SKM-1 treated with dmso at 0.1 percent for 144 hours (cell line): ENCODE measurements at regions not wholly inside any gene's neighbourhood (a gene's known extent, or its start where the extent isn't known, plus 50 kb on each side); places are given as distances from the start of the nearest gene placed in this dataset.
"Not testable (repeated sequence)": the region's sequence is repeated elsewhere in the genome, so short reads cannot be mapped to it uniquely, and the experiment has no call there.

Source experiments
- DNase-seq: peaks from one replicate; lab custom pipeline; 2025; ENCODE audit not compliant: unreplicated experiment; lab: John Stamatoyannopoulos, UW

- DNase-seq: no peak
Measured at GRCh38 chr7:52382731-52383130, 652.7 kb upstream of the POM121L12 start.

- DNase-seq: no peak
Measured at GRCh38 chr7:52369922-52370321, 665.5 kb upstream of the POM121L12 start.

GRCh38 chr7:52365349-52365748 is 670.1 kb upstream of the POM121L12 start:
- no peak for DNase-seq

GRCh38 chr7:52362521-52362920 is 672.9 kb upstream of the POM121L12 start:
- no peak for DNase-seq

DNA sequence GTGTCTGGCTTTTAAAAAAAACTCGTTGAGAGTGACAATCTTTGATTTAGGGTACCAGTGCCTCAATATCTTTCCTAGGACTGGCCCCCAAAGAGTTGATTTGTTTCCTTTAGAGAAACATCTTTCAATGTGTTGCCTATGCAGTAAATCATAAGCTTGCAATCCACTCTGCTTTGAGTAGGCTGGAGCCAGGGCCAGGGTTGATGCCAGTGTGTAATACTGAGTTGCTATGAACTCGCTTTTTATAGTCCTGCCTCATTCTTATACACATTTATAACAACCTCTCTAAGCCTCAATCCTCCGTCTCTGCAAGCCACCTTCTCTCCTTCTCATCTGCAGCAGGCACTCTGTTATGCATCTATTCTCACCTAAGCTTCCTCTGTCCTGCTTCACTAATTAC is 674.9 kb upstream of the POM121L12 start:
- DNase-seq: no peak

DNA sequence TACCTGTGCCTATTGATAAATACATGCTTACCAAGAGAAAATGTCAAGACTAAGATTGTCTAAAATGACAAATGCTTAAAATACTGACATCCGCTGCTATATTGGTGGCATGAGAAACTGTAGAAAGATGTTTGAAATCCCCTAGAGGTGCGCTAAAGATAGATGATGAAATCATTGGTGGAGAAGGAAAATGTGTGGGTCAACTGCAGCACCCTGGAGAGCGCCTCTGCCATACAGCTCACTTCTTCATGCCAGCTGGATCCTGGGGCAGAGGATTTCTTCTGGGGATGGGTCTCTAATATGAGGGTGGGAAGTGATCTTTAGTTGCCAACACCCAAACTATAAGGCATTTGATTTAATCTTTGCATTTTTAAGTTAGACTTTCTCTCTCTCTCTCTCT is 680.4 kb upstream of the POM121L12 start:
- no peak for DNase-seq

- DNase-seq: no peak
Measured at GRCh38 chr7:52352013-52352981, 683.1 kb upstream of the POM121L12 start.

DNA sequence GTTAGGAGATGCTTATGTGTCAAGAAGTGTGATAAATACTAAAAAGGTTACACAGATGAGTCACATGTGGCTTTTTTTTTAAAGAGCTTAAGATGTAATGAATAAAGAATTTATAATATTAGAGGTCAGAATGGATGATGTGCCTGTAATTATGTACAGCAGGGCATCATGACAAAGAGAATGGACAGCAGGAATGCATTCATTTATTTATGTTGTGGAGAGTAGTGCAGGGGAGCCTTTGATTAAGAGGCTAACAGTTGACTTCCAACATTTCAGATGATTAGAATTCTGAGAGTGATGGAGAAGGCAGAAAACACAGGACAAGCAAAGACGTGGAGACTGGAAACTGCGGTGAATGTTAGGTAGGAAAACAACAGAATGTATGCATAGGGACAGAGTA is 691.4 kb upstream of the POM121L12 start:
- no peak for DNase-seq

DNA sequence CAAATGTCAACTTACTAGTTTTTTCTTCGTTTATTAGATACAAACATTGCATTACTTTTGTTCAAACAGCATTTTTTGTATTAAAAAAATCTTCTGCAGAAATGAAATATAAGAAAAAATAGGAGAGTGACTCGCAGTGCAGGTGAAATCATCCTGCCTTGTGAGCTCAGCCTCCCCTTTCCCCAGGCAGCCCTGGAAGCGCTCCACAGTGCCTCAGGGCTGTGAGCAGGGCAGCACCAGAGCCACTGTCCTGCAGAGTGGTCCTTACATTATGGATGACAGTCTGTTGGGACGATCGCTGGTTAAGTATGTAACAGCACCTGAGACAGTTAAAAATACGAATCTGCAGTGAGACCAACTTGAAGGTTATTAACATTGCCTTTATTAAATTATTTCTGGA is 695.4 kb upstream of the POM121L12 start:
- DNase-seq: no peak

- not testable (repeated sequence) for DNase-seq
Measured at GRCh38 chr7:52328328-52328727, 707.1 kb upstream of the POM121L12 start.

DNA sequence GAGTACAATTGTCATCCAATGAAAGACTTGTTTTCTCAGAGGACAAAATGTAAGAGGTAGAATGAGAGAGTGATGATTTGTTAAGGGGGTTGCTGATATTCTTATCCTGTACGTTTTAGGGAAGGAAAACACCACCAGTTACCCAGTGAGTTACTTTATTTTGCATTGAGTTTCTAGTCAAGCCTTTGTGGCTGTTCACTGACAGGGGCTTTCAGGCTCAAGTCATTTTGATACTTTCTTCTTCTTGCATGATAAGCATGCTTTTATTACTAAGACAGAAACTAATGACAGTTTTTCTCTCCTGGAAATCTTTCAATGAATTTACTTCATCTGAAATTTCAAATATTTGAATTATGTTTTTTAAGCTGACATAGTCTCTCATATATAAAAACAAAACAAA is 710.2 kb upstream of the POM121L12 start:
- DNase-seq: no peak

GRCh38 chr7:52323202-52323746 is 712.2 kb upstream of the POM121L12 start:
- no peak for DNase-seq

- no peak for DNase-seq
Measured at GRCh38 chr7:52320610-52321009, 714.8 kb upstream of the POM121L12 start.

DNA sequence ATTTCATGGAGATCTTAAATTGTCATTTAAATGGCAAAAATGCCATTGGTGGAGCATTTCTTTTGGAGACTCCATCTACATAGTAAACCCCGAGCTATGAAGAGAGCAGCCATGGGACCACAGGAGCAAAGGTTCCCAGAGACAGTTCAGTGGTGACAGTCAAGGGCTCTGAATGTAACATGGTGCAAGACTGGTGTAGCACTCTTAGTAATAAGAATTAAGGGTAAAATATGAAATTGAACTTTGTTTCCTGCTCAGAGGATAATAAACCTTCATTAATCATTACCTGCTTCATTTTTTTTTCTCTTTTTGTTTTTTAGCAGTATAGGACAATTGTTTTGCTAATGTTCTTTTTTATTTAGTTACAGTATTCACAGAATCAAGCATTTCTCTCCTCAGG is 717.5 kb upstream of the POM121L12 start:
- DNase-seq: no peak

- no peak for DNase-seq
Measured at GRCh38 chr7:52311886-52312285, 723.5 kb upstream of the POM121L12 start.

GRCh38 chr7:52309631-52310030 is 725.8 kb upstream of the POM121L12 start:
- DNase-seq: no peak

- DNase-seq: no peak
Measured at GRCh38 chr7:52302765-52303520, 732.5 kb upstream of the POM121L12 start.

GRCh38 chr7:52297128-52297527 is 738.3 kb upstream of the POM121L12 start:
- DNase-seq: no peak

DNA sequence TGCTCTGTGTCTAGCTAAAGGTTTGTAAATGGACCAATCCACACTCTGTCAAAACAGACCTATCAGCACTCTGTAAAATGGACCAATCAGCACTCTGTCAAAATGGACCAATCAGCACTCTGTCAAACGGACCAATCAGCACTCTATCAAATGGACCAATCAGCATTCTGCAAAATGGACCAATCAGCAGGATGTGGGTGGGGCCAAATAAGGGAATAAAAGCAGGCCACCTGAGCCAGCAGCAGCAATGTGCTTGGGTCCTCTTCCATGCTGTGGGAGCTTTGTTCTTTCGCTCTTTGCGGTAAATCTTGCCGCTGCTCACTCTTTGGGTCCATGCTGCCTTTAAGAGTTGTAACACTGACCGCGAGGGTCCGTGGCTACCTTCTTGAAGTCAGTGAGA is 740.5 kb upstream of the POM121L12 start:
- DNase-seq: no peak

GRCh38 chr7:52289247-52289646 is 746.2 kb upstream of the POM121L12 start:
- no peak for DNase-seq

DNA sequence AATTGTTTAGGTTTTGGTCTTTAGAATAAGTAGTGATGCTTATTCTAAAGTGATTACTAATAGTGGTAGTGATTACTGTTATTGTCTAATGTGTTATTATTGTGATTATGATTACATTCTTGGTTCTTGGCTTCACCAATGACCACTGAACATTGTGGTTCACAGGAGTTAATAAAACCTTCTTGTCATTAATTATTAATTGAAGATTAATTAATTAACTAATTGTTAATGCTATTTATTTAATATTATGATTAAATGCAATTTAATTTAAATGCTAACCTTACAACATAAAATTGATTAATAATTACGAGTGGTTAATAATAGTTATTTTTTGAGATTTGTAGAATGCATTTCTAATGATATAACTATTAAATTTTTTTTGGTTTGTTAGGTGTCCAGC is 747.7 kb upstream of the POM121L12 start:
- no peak for DNase-seq

GRCh38 chr7:52285689-52286088 is 749.7 kb upstream of the POM121L12 start:
- DNase-seq: no peak
